K562 (cell line): ENCODE measurements at regions not wholly inside any gene's neighbourhood (a gene's known extent, or its start where the extent isn't known, plus 50 kb on each side); places are given as distances from the start of the nearest gene placed in this dataset.

Experiments
- ARID3A ChIP-seq: IDR thresholded peaks from 2 replicates; pipeline ENCODE4 v1.6.1; 2012; ENCODE audit warnings: low read depth, low read length, improper control_type of control experiment, borderline replicate concordance
- ATF6 ChIP-seq: sonication (generic); formaldehyde crosslinking; IDR thresholded peaks from 2 replicates; pipeline ENCODE4 v1.4.0; 2020; ENCODE audit warnings: mild to moderate bottlenecking, missing genetic modification reagents
- BRCA1 ChIP-seq, 2 experiments: fragments of 450-650 bp in 1 of 2; sonication (generic) in 1 of 2; formaldehyde crosslinking in 1 of 2; IDR thresholded peaks; 2 replicates each; pipeline versions ENCODE4 v1.5.0 to v1.6.1; 2017 to 2020; ENCODE audit warnings: mild to moderate bottlenecking in 1 of 2, missing genetic modification reagents in 1 of 2
- CEBPZ ChIP-seq: fragments of 150-350 bp; IDR thresholded peaks from 2 replicates; pipeline ENCODE4 v1.6.1; 2014; ENCODE audit warnings: low read depth, mild to moderate bottlenecking, low read length, borderline replicate concordance
- CREM ChIP-seq: IDR thresholded peaks from 2 replicates; pipeline ENCODE4 v1.6.1; 2014; ENCODE audit warnings: antibody characterized with exemption, low read depth
- ILF3 ChIP-seq: fragments of 450-650 bp; IDR thresholded peaks from 2 replicates; pipeline ENCODE4 v1.6.1; 2018; ENCODE audit warnings: antibody characterized with exemption, mild to moderate bottlenecking, moderate library complexity, borderline replicate concordance
- KDM1A ChIP-seq, 2 experiments: fragments of 450-650 bp; IDR thresholded peaks; 2 replicates each; pipeline ENCODE4 v1.6.1; 2016; ENCODE audit warnings: mild to moderate bottlenecking in 2 of 2
- MAX ChIP-seq: sonication (generic); formaldehyde crosslinking; IDR thresholded peaks from 2 replicates; pipeline ENCODE4 v1.9.0; 2022; ENCODE audit warnings: mild to moderate bottlenecking, missing genetic modification reagents
- NCOA6 ChIP-seq: fragments of 450-650 bp; IDR thresholded peaks from 2 replicates; pipeline ENCODE4 v1.6.1; 2017; ENCODE audit warnings: mild to moderate bottlenecking
- SAFB2 ChIP-seq: fragments of 200-400 bp; formaldehyde crosslinking; IDR thresholded peaks from 2 replicates; pipeline ENCODE4 v1.6.1; 2018; ENCODE audit warnings: borderline replicate concordance, low read length, low read depth, moderate library complexity; ENCODE audit not compliant: severe bottlenecking
- SP1 ChIP-seq: sonication (generic); formaldehyde crosslinking; IDR thresholded peaks from 2 replicates; pipeline ENCODE4 v1.8.1; 2022; ENCODE audit warnings: mild to moderate bottlenecking, missing genetic modification reagents
- USF2 ChIP-seq: sonication (generic); formaldehyde crosslinking; IDR thresholded peaks from 2 replicates; pipeline ENCODE4 v1.5.0; 2020; ENCODE audit warnings: missing genetic modification reagents
- ZNF23 ChIP-seq: fragments of 250-450 bp; sonication (Bioruptor Pico); IDR thresholded peaks from 2 replicates; pipeline ENCODE4 v1.4.0; 2020; ENCODE audit warnings: mild to moderate bottlenecking
- ZNF436 ChIP-seq: fragments of 250-450, 450-650 bp; sonication (Bioruptor Pico); formaldehyde crosslinking; IDR thresholded peaks from 2 replicates; pipeline ENCODE4 v1.7.0; 2020; ENCODE audit warnings: mild to moderate bottlenecking
- ZNF586 ChIP-seq: fragments of 450-650 bp; formaldehyde crosslinking; conservative IDR thresholded peaks from 2 replicates; pipeline ENCODE4 v1.4.0; 2020; ENCODE audit warnings: mild to moderate bottlenecking, moderate library complexity
- ZNF740 ChIP-seq, 3 experiments: fragments of 200-800 bp in 1 of 3; sonication (Bioruptor generic) in 1 of 3; sonication (generic) in 1 of 3; formaldehyde crosslinking in 1 of 3; IDR thresholded peaks; 2 replicates each; pipeline versions ENCODE4 v1.6.1 to v1.8.0; 2016 to 2022; ENCODE audit warnings: mild to moderate bottlenecking in 2 of 3, missing compliant biosample characterization in 2 of 3, missing genetic modification characterization in 2 of 3, missing genetic modification reagents in 1 of 3

- TF ChIP-seq CEBPZ = no peak
- TF ChIP-seq BRCA1 (IDR thresholded peaks at IDR 0.05) = no peak
- no peak for TF ChIP-seq BRCA1 (CRISPR knock-in tag; IDR thresholded peaks at IDR 0.05)
- peak; percentile 82 for TF ChIP-seq USF2
- peak; percentile 55; the same call in 1 of the 2 replicates for TF ChIP-seq SP1 (CRISPR knock-in tag)
- TF ChIP-seq ZNF23 = no peak
- no peak for TF ChIP-seq ZNF586 (CRISPR knock-in tag)
- TF ChIP-seq MAX = 0 out of 2 replicates have a peak, but pooled peaks have one; percentile 48
- no peak for TF ChIP-seq ZNF436
- no peak for TF ChIP-seq ZNF740 (CRISPR knock-in tag; IDR thresholded peaks at IDR 0.05)
- TF ChIP-seq ZNF740 (tag; IDR thresholded peaks at IDR 0.05) = no peak
- TF ChIP-seq NCOA6 = no peak
- TF ChIP-seq KDM1A (IDR thresholded peaks at IDR 0.05) = no peak
- TF ChIP-seq CREM = peak; percentile 82
- no peak for TF ChIP-seq ILF3
- no peak for TF ChIP-seq ARID3A
- TF ChIP-seq ATF6 (CRISPR knock-in tag) = 0 out of 2 replicates have a peak, but pooled peaks have one; percentile 70
- no peak for TF ChIP-seq SAFB2
These were observed 51.1 kb upstream of the EDEM3 start (continued) for GRCh38 chr1:184805667-184806295.
